Stimulated activated CD4-positive, alpha-beta T cell treated with anti-CD3 and anti-CD28 coated beads, TNF-alpha, amount 100 ng/mL, for 1 hour (primary cell): ENCODE measurements at regions not wholly inside any gene's neighbourhood (a gene's known extent, or its start where the extent isn't known, plus 50 kb on each side); places are given as distances from the start of the nearest gene placed in this dataset.

Experiments
- DNase-seq, 3 donors: peaks; one replicate each; pipeline ENCODE4 v3.0.0-alpha.2; 2020; ENCODE audit warnings: low read depth in 3 of 3, low spot score in 1 of 3

- no peak for DNase-seq
Measured at GRCh38 chr13:74973935-74974879, 507.8 kb downstream of the TBC1D4 start.

GRCh38 chr13:74969419-74969818 lies 512.5 kb downstream of the TBC1D4 start:
- DNase-seq: no peak

- no peak for DNase-seq
Measured at GRCh38 chr13:74966814-74967424, 515.0 kb downstream of the TBC1D4 start.

GRCh38 chr13:74966275-74966674 lies 515.7 kb downstream of the TBC1D4 start:
- DNase-seq: no peak

GRCh38 chr13:74945637-74946036 lies 536.3 kb downstream of the TBC1D4 start:
- no peak for DNase-seq

GRCh38 chr13:74931698-74932433 lies 550.1 kb downstream of the TBC1D4 start:
- no peak for DNase-seq

- DNase-seq: no peak
Measured at GRCh38 chr13:74930402-74931165, 551.4 kb downstream of the TBC1D4 start.

- no peak for DNase-seq
Measured at GRCh38 chr13:74929436-74929835, 552.5 kb downstream of the TBC1D4 start.

- no peak for DNase-seq
Measured at GRCh38 chr13:74927823-74928222, 554.1 kb downstream of the TBC1D4 start.

GRCh38 chr13:74922963-74923362 lies 559.0 kb downstream of the TBC1D4 start:
- DNase-seq: no peak

GRCh38 chr13:74921326-74921725 lies 560.6 kb downstream of the TBC1D4 start:
- DNase-seq: no peak

- no peak for DNase-seq
Measured at GRCh38 chr13:74920920-74921319, 561.0 kb downstream of the TBC1D4 start.

- no peak for DNase-seq
Measured at GRCh38 chr13:74920361-74920760, 561.6 kb downstream of the TBC1D4 start.

GRCh38 chr13:74919914-74920313 lies 562.1 kb downstream of the TBC1D4 start:
- no peak for DNase-seq

GRCh38 chr13:74912898-74913297 lies 569.1 kb downstream of the TBC1D4 start:
- DNase-seq: no peak

- DNase-seq: no peak
Measured at GRCh38 chr13:74910415-74910814, 571.6 kb downstream of the TBC1D4 start.

GRCh38 chr13:74907788-74908187 lies 574.2 kb downstream of the TBC1D4 start:
- no peak for DNase-seq

- DNase-seq: no peak
Measured at GRCh38 chr13:74904556-74904955, 577.4 kb downstream of the TBC1D4 start.

- DNase-seq: no peak
Measured at GRCh38 chr13:74895042-74895796, 586.8 kb downstream of the TBC1D4 start.

- no peak for DNase-seq
Measured at GRCh38 chr13:74892096-74892495, 589.9 kb downstream of the TBC1D4 start.
